ENCODE measurements at regions not wholly inside any gene's neighbourhood (a gene's known extent, or its start where the extent isn't known, plus 50 kb on each side); places are given as distances from the start of the nearest gene placed in this dataset.

GRCh38 chr13:87940776-87941175, 269.6 kb downstream of the SLITRK5 start:
- H3K27me3 ChIP-seq (ENCODE audit: insufficient read depth), result no peaks in the 10 kb centered on the region
- H3K4me1 ChIP-seq (ENCODE audit: insufficient read depth), result no peaks in the 10 kb centered on the region
- no peak overlapping the region for H2AFZ ChIP-seq
- Mint-ChIP-seq H3K9me3 (peaks cover 2% of the 10 kb centered on the region; the same call in 1 of the 3 replicates), H3K27me3 (ENCODE audit: insufficient read depth, low read depth, poor library complexity) (no peaks in the 10 kb centered on the region), H3K4me1 (no peaks in the 10 kb centered on the region), H3K36me3 (ENCODE audit: low read depth) (no peaks in the 10 kb centered on the region), H3K4me3 (no peak overlapping the region), H3K27ac (no peak overlapping the region)
- DNase-seq (ENCODE audit: low spot score), result no peak
- H3K4me3 ChIP-seq, result no peak overlapping the region
- no peaks in the 10 kb centered on the region; the same call in none of the 2 replicates for H3K9me2 ChIP-seq (ENCODE audit: insufficient read depth)
- no peaks in the 10 kb centered on the region for H4K20me1 ChIP-seq (replicated peaks; ENCODE audit: insufficient read depth)
- no peaks in the 10 kb centered on the region for H3K79me2 ChIP-seq (replicated peaks; ENCODE audit: insufficient read depth)
- TF ChIP-seq CREB1 (CRISPR knock-in tag; IDR thresholded peaks at IDR 0.05; ENCODE audit: low read depth), result no peak
- no peak for TF ChIP-seq ETS1 (IDR thresholded peaks at IDR 0.05)
- TF ChIP-seq ZNF462 (CRISPR knock-in tag; IDR thresholded peaks at IDR 0.05), result no peak
- TF ChIP-seq REST (IDR thresholded peaks at IDR 0.05; ENCODE audit: unreplicated experiment), result no peak
- TF ChIP-seq ZNF114 (CRISPR knock-in tag; IDR thresholded peaks at IDR 0.05), result no peak
- no peak for TF ChIP-seq EZH2 (IDR thresholded peaks at IDR 0.05; ENCODE audit: low read depth, unreplicated experiment)
- no peak for TF ChIP-seq JUNB (IDR thresholded peaks at IDR 0.05; ENCODE audit: unreplicated experiment)
- no peak for TF ChIP-seq EZH2phosphoT487 (IDR thresholded peaks at IDR 0.05; ENCODE audit: unreplicated experiment)
- TF ChIP-seq ZNF331 (CRISPR knock-in tag; IDR thresholded peaks at IDR 0.05; ENCODE audit: low read depth), result no peak
- TF ChIP-seq POLR2AphosphoS5 (IDR thresholded peaks at IDR 0.05; ENCODE audit: low read depth), result no peak
- no peak for ATAC-seq
- H3F3A ChIP-seq (replicated peaks; ENCODE audit: low read depth), result no peaks in the 10 kb centered on the region
- H3K36me3 ChIP-seq (ENCODE audit: insufficient read depth), result 0 out of 2 replicates have a peak, but pooled peaks cover 4% of the 10 kb centered on the region
- H3K4me2 ChIP-seq, result no peak overlapping the region
- no peak overlapping the region for H3K27ac ChIP-seq (ENCODE audit: low read depth)

Data from GM23338 (cell line).